Stimulated activated CD4-positive, alpha-beta T cell treated with anti-CD3 and anti-CD28 coated beads, Interleukin-1b, Interleukin-23, amount 100 ng/mL, for 24 hours (primary cell): ENCODE measurements at regions not wholly inside any gene's neighbourhood (a gene's known extent, or its start where the extent isn't known, plus 50 kb on each side); places are given as distances from the start of the nearest gene placed in this dataset.

Experiments used
- DNase-seq, 4 experiments: peaks; one replicate each; pipeline ENCODE4 v3.0.0-alpha.2; 2020; ENCODE audit warnings: low read depth in 4 of 4, low spot score in 1 of 4

- DNase-seq = no peak
Measured at GRCh38 chr22:48704335-48704734, 1123.3 kb downstream of the BRD1 start.

GRCh38 chr22:48703265-48703941 lies 1124.3 kb downstream of the BRD1 start:
- DNase-seq = no peak

GRCh38 chr22:48702573-48703264 lies 1125.0 kb downstream of the BRD1 start:
- no peak for DNase-seq

- no peak for DNase-seq
Measured at GRCh38 chr22:48701296-48702030, 1126.2 kb downstream of the BRD1 start.

- no peak for DNase-seq
Measured at GRCh38 chr22:48700566-48701295, 1126.9 kb downstream of the BRD1 start.

GRCh38 chr22:48700180-48700565 lies 1127.5 kb downstream of the BRD1 start:
- no peak for DNase-seq

- no peak for DNase-seq
Measured at GRCh38 chr22:48699511-48699910, 1128.2 kb downstream of the BRD1 start.

GRCh38 chr22:48698618-48699017 lies 1129.1 kb downstream of the BRD1 start:
- DNase-seq = no peak

GRCh38 chr22:48697694-48698276 lies 1129.9 kb downstream of the BRD1 start:
- DNase-seq = no peak

DNA sequence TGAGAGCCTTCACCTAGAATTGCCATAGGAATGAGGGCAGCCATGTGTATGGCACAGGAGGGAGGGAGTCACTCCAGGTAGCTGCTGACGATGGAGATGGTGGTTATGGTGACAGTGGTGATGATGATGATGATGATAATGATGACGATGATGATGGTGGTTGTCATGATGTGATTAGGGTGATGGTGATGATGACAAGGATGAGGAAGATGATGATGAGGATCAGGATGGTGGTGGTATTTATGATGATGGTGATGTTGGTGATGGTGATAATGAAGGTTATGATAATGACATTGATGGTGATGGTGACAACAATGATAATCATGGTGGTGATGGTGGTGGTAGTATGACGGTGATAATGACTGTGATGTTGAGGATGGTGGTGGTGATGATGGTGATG lies 1130.5 kb downstream of the BRD1 start:
- no peak for DNase-seq

GRCh38 chr22:48696371-48696770 lies 1131.3 kb downstream of the BRD1 start:
- no peak for DNase-seq

GRCh38 chr22:48695731-48696305 lies 1131.9 kb downstream of the BRD1 start:
- no peak for DNase-seq

GRCh38 chr22:48695251-48695650 lies 1132.4 kb downstream of the BRD1 start:
- no peak for DNase-seq

GRCh38 chr22:48694296-48694883 lies 1133.3 kb downstream of the BRD1 start:
- no peak for DNase-seq

- DNase-seq = no peak
Measured at GRCh38 chr22:48693377-48694135, 1134.1 kb downstream of the BRD1 start.

DNA sequence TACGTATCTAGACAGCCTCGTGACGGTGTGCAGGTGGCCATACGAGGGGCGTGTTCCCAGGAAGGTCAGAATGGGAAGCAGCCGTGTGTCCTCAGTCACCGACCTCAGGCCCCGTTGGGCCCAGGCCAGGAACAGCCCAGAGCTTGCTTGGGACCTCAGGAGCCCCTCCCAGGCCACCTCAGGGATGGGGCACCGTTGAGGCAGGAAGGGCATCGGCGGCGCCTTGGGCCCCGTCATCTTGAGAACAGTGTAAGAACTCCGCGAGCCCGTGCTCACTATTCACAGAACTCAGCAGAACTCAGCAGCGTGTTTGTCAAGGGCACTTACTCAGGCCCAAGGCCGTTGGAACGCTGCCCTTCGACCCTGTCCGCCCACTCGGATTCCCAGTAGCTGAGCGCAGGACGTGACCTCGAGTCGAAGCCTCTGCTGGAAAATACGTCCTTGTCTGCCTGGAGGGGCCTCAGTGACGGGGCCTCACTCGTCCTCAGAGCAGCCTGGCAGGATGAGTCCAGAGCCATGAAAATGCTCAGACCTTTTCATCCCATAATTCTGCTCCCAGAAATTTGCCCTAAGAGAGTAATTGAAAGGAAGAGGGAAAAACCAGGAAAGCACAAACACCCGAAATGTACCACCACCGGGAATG lies 1134.8 kb downstream of the BRD1 start:
- DNase-seq = no peak

GRCh38 chr22:48691431-48691851 lies 1136.2 kb downstream of the BRD1 start:
- DNase-seq = no peak

GRCh38 chr22:48690583-48691317 lies 1136.9 kb downstream of the BRD1 start:
- no peak for DNase-seq
